Endodermal cell (in vitro differentiated cells): ENCODE measurements at regions not wholly inside any gene's neighbourhood (a gene's known extent, or its start where the extent isn't known, plus 50 kb on each side); places are given as distances from the start of the nearest gene placed in this dataset.
A peak's percentile ranks its signal among the peaks of the same experiment; 100 is the strongest.

ENCODE experiments used
- DNase-seq: peaks from one replicate; pipeline ENCODE4 v3.0.0-alpha.2; 2017
- H3K27ac ChIP-seq: 2 replicates; pipeline ENCODE4 v1.5.1; 2013; ENCODE audit warnings: mild to moderate bottlenecking, low read depth, low read length, moderate library complexity
- H3K27me3 ChIP-seq: 2 replicates; pipeline ENCODE4 v1.6.1; 2013; ENCODE audit warnings: mild to moderate bottlenecking, low read length, moderate library complexity; ENCODE audit not compliant: insufficient read depth, control insufficient read depth, poor library complexity, severe bottlenecking
- H3K36me3 ChIP-seq: 2 replicates; pipeline ENCODE4 v1.7.0; 2013; ENCODE audit warnings: mild to moderate bottlenecking, low read length, moderate library complexity; ENCODE audit not compliant: control insufficient read depth, insufficient read depth
- H3K4me1 ChIP-seq: one replicate; pipeline ENCODE4 v1.7.0; 2013; ENCODE audit warnings: low read length; ENCODE audit not compliant: control insufficient read depth, insufficient read depth
- H3K4me3 ChIP-seq: 2 replicates; pipeline ENCODE4 v1.5.1; 2013; ENCODE audit warnings: mild to moderate bottlenecking, low read length, moderate library complexity
- H3K9ac ChIP-seq: 2 replicates; pipeline ENCODE4 v1.6.1; 2013; ENCODE audit warnings: mild to moderate bottlenecking, low read length, moderate library complexity; ENCODE audit not compliant: poor library complexity, severe bottlenecking; ENCODE audit errors: extremely low read depth
- H3K9me3 ChIP-seq: 2 replicates; pipeline ENCODE4 v1.6.1; 2013; ENCODE audit warnings: mild to moderate bottlenecking, low read length, moderate library complexity; ENCODE audit not compliant: control insufficient read depth
- H3K27ac Mint-ChIP-seq: 2 replicates; pipeline ENCODE4 v1.8.0; 2020; ENCODE audit warnings: mixed read lengths
- H3K27me3 Mint-ChIP-seq: 2 replicates; pipeline ENCODE4 v1.8.0; 2021; ENCODE audit warnings: mild to moderate bottlenecking, mixed read lengths; ENCODE audit not compliant: insufficient read depth
- H3K36me3 Mint-ChIP-seq: 2 replicates; pipeline ENCODE4 v1.8.0; 2020; ENCODE audit warnings: low read depth, mixed read lengths
- H3K4me1 Mint-ChIP-seq: 2 replicates; pipeline ENCODE4 v1.8.0; 2020; ENCODE audit warnings: mixed read lengths
- H3K4me3 Mint-ChIP-seq: 2 replicates; pipeline ENCODE4 v1.8.0; 2020; ENCODE audit warnings: mild to moderate bottlenecking, moderate library complexity, mixed read lengths
- H3K9me3 Mint-ChIP-seq: 2 replicates; pipeline ENCODE4 v1.8.0; 2020; ENCODE audit warnings: mild to moderate bottlenecking, mixed read lengths
- WGBS, 2 experiments: methylation state at CpG; one replicate each; pipeline versions ENCODE4 v1.1.5 to v1.1.7; 2013; ENCODE audit warnings: missing lambda C conversion rate in 2 of 2, mixed read lengths in 1 of 2; ENCODE audit not compliant: insufficient coverage in 1 of 2, insufficient read length in 1 of 2; 5-methylcytosine and 5-hydroxymethylcytosine counted together
- TF ChIP-seq, protein P1 (sequence below): fragments of 200-600 bp; sonication (generic); conservative IDR thresholded peaks from 2 replicates; pipeline ENCODE4 v1.5.0; 2021; ENCODE audit warnings: antibody characterized with exemption, mild to moderate bottlenecking

GRCh38 chr21:41066086-41066938 is 101.6 kb upstream of the BACE2 start:
- Histone ChIP-seq H3K36me3 (no peaks in the 10 kb centered on the region), H3K4me1 (peaks cover 4% of the 10 kb centered on the region), H3K9me3 (no peaks in the 10 kb centered on the region), H3K4me3 (no peak overlapping the region), H3K27ac (no peak overlapping the region), H3K27me3 (peaks cover 13% of the 10 kb centered on the region), H3K9ac (no peak overlapping the region)
- H3K4me3 Mint-ChIP-seq, result no peak overlapping the region
- peaks cover 14% of the 10 kb centered on the region for H3K27me3 Mint-ChIP-seq
- TF ChIP-seq, protein P1, sequence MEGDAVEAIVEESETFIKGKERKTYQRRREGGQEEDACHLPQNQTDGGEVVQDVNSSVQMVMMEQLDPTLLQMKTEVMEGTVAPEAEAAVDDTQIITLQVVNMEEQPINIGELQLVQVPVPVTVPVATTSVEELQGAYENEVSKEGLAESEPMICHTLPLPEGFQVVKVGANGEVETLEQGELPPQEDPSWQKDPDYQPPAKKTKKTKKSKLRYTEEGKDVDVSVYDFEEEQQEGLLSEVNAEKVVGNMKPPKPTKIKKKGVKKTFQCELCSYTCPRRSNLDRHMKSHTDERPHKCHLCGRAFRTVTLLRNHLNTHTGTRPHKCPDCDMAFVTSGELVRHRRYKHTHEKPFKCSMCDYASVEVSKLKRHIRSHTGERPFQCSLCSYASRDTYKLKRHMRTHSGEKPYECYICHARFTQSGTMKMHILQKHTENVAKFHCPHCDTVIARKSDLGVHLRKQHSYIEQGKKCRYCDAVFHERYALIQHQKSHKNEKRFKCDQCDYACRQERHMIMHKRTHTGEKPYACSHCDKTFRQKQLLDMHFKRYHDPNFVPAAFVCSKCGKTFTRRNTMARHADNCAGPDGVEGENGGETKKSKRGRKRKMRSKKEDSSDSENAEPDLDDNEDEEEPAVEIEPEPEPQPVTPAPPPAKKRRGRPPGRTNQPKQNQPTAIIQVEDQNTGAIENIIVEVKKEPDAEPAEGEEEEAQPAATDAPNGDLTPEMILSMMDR, result no peak
- no peak overlapping the region for H3K27ac Mint-ChIP-seq
- H3K4me1 Mint-ChIP-seq, result peaks cover 11% of the 10 kb centered on the region
- 88 to 90% methylated on average over 11 to 16 of the region's 16 CpGs for WGBS, 2 experiments
- H3K9me3 Mint-ChIP-seq, result no peaks in the 10 kb centered on the region
- no peaks in the 10 kb centered on the region for H3K36me3 Mint-ChIP-seq
- DNase-seq, result no peak

GRCh38 chr21:41067709-41068108 is 100.3 kb upstream of the BACE2 start:
- Mint-ChIP-seq H3K4me1 (peaks cover 11% of the 10 kb centered on the region), H3K27ac (no peak overlapping the region), H3K4me3 (no peak overlapping the region), H3K36me3 (no peaks in the 10 kb centered on the region), H3K9me3 (no peaks in the 10 kb centered on the region), H3K27me3 (peaks cover 14% of the 10 kb centered on the region)
- Histone ChIP-seq H3K9me3 (no peaks in the 10 kb centered on the region), H3K27ac (no peak overlapping the region), H3K27me3 (peaks cover 13% of the 10 kb centered on the region), H3K9ac (no peak overlapping the region), H3K4me3 (no peak overlapping the region), H3K4me1 (peaks cover 4% of the 10 kb centered on the region), H3K36me3 (no peaks in the 10 kb centered on the region)
- DNase-seq, result no peak
- TF ChIP-seq, protein P1, result no peak
- WGBS, 2 experiments, result 73 to 80% methylated on average over 3 to 4 of the region's 4 CpGs

- no peaks in the 10 kb centered on the region for H3K36me3 Mint-ChIP-seq
- peaks cover 13% of the 10 kb centered on the region for H3K27me3 ChIP-seq
- no peaks in the 10 kb centered on the region for H3K9me3 ChIP-seq
- H3K9ac ChIP-seq, result no peak overlapping the region
- 52 to 57% methylated on average over 6 to 7 of the region's 7 CpGs for WGBS, 2 experiments
- H3K27ac Mint-ChIP-seq, result peak overlapping the region; percentile 40
- no peak for DNase-seq
- peaks cover 4% of the 10 kb centered on the region for H3K4me1 ChIP-seq
- peaks cover 14% of the 10 kb centered on the region for H3K27me3 Mint-ChIP-seq
- H3K4me3 Mint-ChIP-seq, result peak overlapping the region; percentile 51
- TF ChIP-seq, protein P1, result no peak
- no peaks in the 10 kb centered on the region for H3K9me3 Mint-ChIP-seq
- peak overlapping the region; percentile 34 for H3K27ac ChIP-seq
- H3K4me3 ChIP-seq, result peak overlapping the region; percentile 36
- no peaks in the 10 kb centered on the region for H3K36me3 ChIP-seq
- peaks cover 11% of the 10 kb centered on the region for H3K4me1 Mint-ChIP-seq
These were observed 99.5 kb upstream of the BACE2 start for GRCh38 chr21:41068496-41068895.
